GM12878 (cell line): ENCODE measurements at regions not wholly inside any gene's neighbourhood (a gene's known extent, or its start where the extent isn't known, plus 50 kb on each side); places are given as distances from the start of the nearest gene placed in this dataset.

Experiments used
- ATAC-seq: fragments of 200-7000 bp; cut with Tn5 transposase; 3 replicates; pipeline ENCODE4 v1.9.1; 2020; ENCODE audit warnings: mild to moderate bottlenecking, moderate library complexity
- BruUV-seq: library from RNA; stranded (reverse); fragments of 400-500 nt; replicated peaks from 2 replicates; lab custom pipeline; 2021; lab: Mats Ljungman, UMichigan
- CTCF ChIA-PET: fragments of 300-600 bp; sonication (Branson Sonifier 250); formaldehyde crosslinking; extraction: SDS; loops from one replicate; lab custom pipeline; 2021; ENCODE audit warnings: inconsistent platforms; lab: Yijun Ruan, JAX
- POLR2A ChIA-PET: fragments of 350-600 bp; formaldehyde crosslinking; extraction: SDS; loops from one replicate; lab custom pipeline; 2021; ENCODE audit warnings: inconsistent platforms; lab: Charles Lee
- RAD21 ChIA-PET: fragments of 300-600 bp; sonication (Branson Sonifier 250); formaldehyde crosslinking; loops from one replicate; lab custom pipeline; 2023; ENCODE audit warnings: antibody characterized with exemption; ENCODE audit not compliant: unreplicated experiment; lab: Charles Lee
- SMC1A ChIA-PET: fragments of 300-600 bp; sonication (Branson Sonifier 250); formaldehyde crosslinking; loops from one replicate; lab custom pipeline; 2023; ENCODE audit not compliant: unreplicated experiment, uncharacterized antibody; lab: Charles Lee
- DNase-seq: peaks from one replicate; pipeline ENCODE4 v3.0.0-alpha.2; 2011; ENCODE audit warnings: low read depth, low spot score
- FAIRE-seq: peaks from 3 replicates; lab custom pipeline; 2011; peaks lifted over from hg19 to GRCh38; lab: Jason Lieb, UNC
- H2AFZ ChIP-seq: 2 replicates; pipeline ENCODE4 v1.6.0; 2011; ENCODE audit warnings: low read depth, low read length, control low read depth; ENCODE audit not compliant: control insufficient read depth
- H3K27ac ChIP-seq: 2 replicates; pipeline ENCODE4 v1.5.1; 2011; ENCODE audit warnings: control low read depth; ENCODE audit not compliant: control insufficient read depth, insufficient read depth
- H3K27me3 ChIP-seq, 2 experiments: replicated peaks in 1 of 2; 2 replicates each; pipeline versions ENCODE4 v1.6.0 to v1.6.1; 2011; ENCODE audit warnings: low read length in 1 of 2; ENCODE audit not compliant: control insufficient read depth in 2 of 2, insufficient read depth in 2 of 2
- H3K36me3 ChIP-seq, 2 experiments: 2 replicates each; pipeline ENCODE4 v1.5.1; 2011; ENCODE audit warnings: low read length in 1 of 2; ENCODE audit not compliant: control insufficient read depth in 2 of 2, insufficient read depth in 2 of 2
- H3K4me1 ChIP-seq: 2 replicates; pipeline ENCODE4 v1.6.1; 2011; ENCODE audit warnings: mild to moderate bottlenecking, low read length, moderate library complexity, mixed read lengths; ENCODE audit not compliant: control insufficient read depth, insufficient read depth
- H3K4me2 ChIP-seq: 2 replicates; pipeline ENCODE4 v1.6.0; 2011; ENCODE audit warnings: control low read depth; ENCODE audit not compliant: control insufficient read depth, insufficient read depth
- H3K4me3 ChIP-seq: fragments of 200-600 bp; sonication (generic); 2 replicates; pipeline ENCODE4 v1.5.1; 2016
- H3K79me2 ChIP-seq: 2 replicates; pipeline ENCODE4 v1.6.0; 2011; ENCODE audit warnings: low read length; ENCODE audit not compliant: control insufficient read depth, insufficient read depth
- H3K9ac ChIP-seq: 2 replicates; pipeline ENCODE4 v1.8.0; 2011; ENCODE audit warnings: low read length, control low read depth, mixed read lengths; ENCODE audit not compliant: control insufficient read depth, insufficient read depth
- H3K9me3 ChIP-seq: replicated peaks from 3 replicates; pipeline ENCODE4 v1.5.1; 2011; ENCODE audit warnings: mild to moderate bottlenecking, low read length; ENCODE audit not compliant: control insufficient read depth, insufficient read depth
- H4K20me1 ChIP-seq: 2 replicates; pipeline ENCODE4 v1.6.0; 2011; ENCODE audit not compliant: control insufficient read depth, insufficient read depth
- BCL11A ChIP-seq: IDR thresholded peaks from 2 replicates; pipeline ENCODE4 v1.6.1; 2011; ENCODE audit warnings: low read depth, low read length
- CHD1 ChIP-seq: IDR thresholded peaks from 2 replicates; pipeline ENCODE4 v1.6.1; 2012; ENCODE audit warnings: low read depth, low read length, improper control_type of control experiment
- EZH2 ChIP-seq: IDR thresholded peaks from 2 replicates; pipeline ENCODE4 v1.6.1; 2012; ENCODE audit warnings: low read depth, mild to moderate bottlenecking, control low read depth, inconsistent platforms, low read length, borderline replicate concordance; ENCODE audit not compliant: control insufficient read depth
- JUNB ChIP-seq: IDR thresholded peaks from 2 replicates; pipeline ENCODE4 v1.6.1; 2016; ENCODE audit warnings: antibody characterized with exemption, mild to moderate bottlenecking
- JUND ChIP-seq: IDR thresholded peaks from 2 replicates; pipeline ENCODE4 v1.6.1; 2012; ENCODE audit warnings: low read depth, mild to moderate bottlenecking, low read length, improper control_type of control experiment, moderate library complexity
- MYB ChIP-seq: fragments of 150-350 bp; IDR thresholded peaks from 2 replicates; pipeline ENCODE4 v1.6.1; 2014; ENCODE audit warnings: mild to moderate bottlenecking, low read depth, low read length, borderline replicate concordance
- NFYB ChIP-seq: IDR thresholded peaks from 2 replicates; pipeline ENCODE4 v1.6.1; 2011; ENCODE audit warnings: low read depth, mild to moderate bottlenecking, low read length, improper control_type of control experiment, moderate library complexity; ENCODE audit not compliant: insufficient read depth
- NRF1 ChIP-seq: conservative IDR thresholded peaks from 2 replicates; pipeline ENCODE4 v1.6.1; 2011; ENCODE audit warnings: mild to moderate bottlenecking, low read depth, low read length, improper control_type of control experiment
- PML ChIP-seq: IDR thresholded peaks from 2 replicates; pipeline ENCODE4 v1.6.1; 2012; ENCODE audit warnings: low read length, inconsistent platforms
- SRF ChIP-seq, 2 experiments: IDR thresholded peaks; 2 replicates each; pipeline ENCODE4 v1.6.1; 2011; ENCODE audit warnings: low read depth in 2 of 2, low read length in 2 of 2, mild to moderate bottlenecking in 1 of 2, moderate library complexity in 1 of 2
- SUZ12 ChIP-seq: fragments of 200-600 bp; sonication (generic); IDR thresholded peaks from one replicate; pipeline ENCODE4 v1.6.1; 2018; ENCODE audit warnings: antibody characterized with exemption, mild to moderate bottlenecking; ENCODE audit not compliant: unreplicated experiment
- TBL1XR1 ChIP-seq: IDR thresholded peaks from 2 replicates; pipeline ENCODE4 v1.6.1; 2012; ENCODE audit warnings: low read depth, low read length, improper control_type of control experiment
- ZBED1 ChIP-seq: IDR thresholded peaks from 2 replicates; pipeline ENCODE4 v1.6.1; 2016; ENCODE audit warnings: borderline replicate concordance
- ZNF384 ChIP-seq: IDR thresholded peaks from 2 replicates; pipeline ENCODE4 v1.6.1; 2012; ENCODE audit warnings: low read depth, mild to moderate bottlenecking, low read length, improper control_type of control experiment, borderline replicate concordance
- WGBS: methylation state at CpG from one replicate; pipeline ENCODE4 v1.1.6; 2016; ENCODE audit warnings: low lambda C conversion rate; ENCODE audit not compliant: insufficient replicate concordance, insufficient coverage; ENCODE audit errors: missing lambda C conversion rate; 5-methylcytosine and 5-hydroxymethylcytosine counted together
- in situ Hi-C: fragments of 300-500 bp; cut with MboI; formaldehyde crosslinking; loops from 9 replicates; pipeline ENCODE4 v1.14.3; 2018; ENCODE audit warnings: mixed read lengths
- intact Hi-C: fragments of 100-400 bp; cut with micrococcal nuclease; formaldehyde crosslinking; loops from one replicate; pipeline ENCODE4 v1.14.2; 2022; ENCODE audit not compliant: unreplicated experiment
- TF ChIP-seq, protein P1 (sequence below): IDR thresholded peaks from 2 replicates; pipeline ENCODE4 v1.6.1; 2011; ENCODE audit warnings: mild to moderate bottlenecking, low read depth, low read length, moderate library complexity; ENCODE audit not compliant: insufficient replicate concordance
- TF ChIP-seq, protein P2 (sequence below): IDR thresholded peaks from 2 replicates; pipeline ENCODE4 v1.6.1; 2012; ENCODE audit warnings: low read depth, low read length, improper control_type of control experiment

DNA sequence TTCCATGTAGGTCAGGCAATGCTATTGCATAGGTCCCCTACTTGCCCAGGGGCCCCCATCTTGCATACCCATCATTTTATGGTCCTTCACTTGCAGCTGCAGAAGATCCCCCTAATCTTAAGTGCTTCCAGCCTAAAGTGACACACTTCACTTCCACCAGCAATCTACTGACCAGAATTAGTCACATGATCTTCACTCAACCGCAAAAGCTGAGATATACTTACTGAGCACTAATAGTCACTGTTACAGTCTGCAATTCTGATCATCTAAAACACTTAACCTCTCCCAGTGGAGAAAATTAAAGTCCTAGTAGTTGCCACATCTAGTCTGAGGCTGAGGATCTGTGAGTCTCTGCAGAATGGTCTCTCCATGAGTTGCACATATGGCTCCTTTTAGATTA lies 82.1 kb downstream of the AREG start:
- Histone ChIP-seq H4K20me1 (no peaks in the 10 kb centered on the region), H3K4me1 (no peaks in the 10 kb centered on the region), H3K79me2 (no peaks in the 10 kb centered on the region), H2AFZ (no peak overlapping the region), H3K4me3 (no peak overlapping the region), H3K9ac (no peak overlapping the region)
- FAIRE-seq (no peak), DNase-seq (no peak)
- 11% methylated on average over 1 of the region's 1 CpG for WGBS
- CTCF ChIA-PET = no interaction called here
- RAD21 ChIA-PET = no interaction called here
- TF ChIP-seq MYB (no peak), TBL1XR1 (no peak), SUZ12 (no peak), JUND (no peak), NRF1 (no peak), JUNB (no peak)
- TF ChIP-seq, all 136 proteins: peak for 0
- Histone ChIP-seq H3K4me2 (no peak overlapping the region), H3K9me3 (no peaks in the 10 kb centered on the region), H3K27ac (no peak overlapping the region), H3K27me3 (no peaks in the 10 kb centered on the region), H3K36me3 (no peaks in the 10 kb centered on the region)
- ATAC-seq = no peak
- ChIA-PET SMC1A (no interaction called here), POLR2A (no interaction called here)
- no TSS peak for BruUV-seq
- intact Hi-C loops (no loop called here), in situ Hi-C loops (no loop called here)

DNA sequence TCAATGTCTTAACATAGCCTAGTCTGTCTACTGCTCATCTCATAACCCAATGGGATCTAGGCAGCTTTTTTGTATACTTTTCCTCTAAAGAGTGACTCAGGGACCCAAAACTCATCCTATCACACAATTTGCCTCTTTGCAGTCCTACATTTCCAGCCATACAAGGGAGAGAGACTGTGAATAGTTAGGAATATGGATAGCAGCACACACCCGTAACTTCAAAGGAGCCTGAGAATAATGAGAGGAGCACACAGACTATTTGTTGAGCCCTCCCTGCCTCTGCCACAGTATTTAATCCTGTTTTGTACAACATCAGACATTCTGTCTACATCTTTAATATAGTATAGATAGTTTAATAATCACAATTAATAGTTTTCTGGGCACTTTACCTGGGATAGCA lies 83.2 kb downstream of the AREG start:
- no peak overlapping the region for H3K4me3 ChIP-seq
- intact Hi-C loops = no loop called here
- TF ChIP-seq CHD1 (no peak), ZNF384 (no peak), ZBED1 (no peak), EZH2 (no peak), PML (no peak), JUNB (no peak), SRF (IDR thresholded peaks at IDR 0.05; ENCODE audit: low read depth in 2 of 2, low read length in 2 of 2) (no peak), BCL11A (no peak), NFYB (no peak)
- TF ChIP-seq, protein P1, sequence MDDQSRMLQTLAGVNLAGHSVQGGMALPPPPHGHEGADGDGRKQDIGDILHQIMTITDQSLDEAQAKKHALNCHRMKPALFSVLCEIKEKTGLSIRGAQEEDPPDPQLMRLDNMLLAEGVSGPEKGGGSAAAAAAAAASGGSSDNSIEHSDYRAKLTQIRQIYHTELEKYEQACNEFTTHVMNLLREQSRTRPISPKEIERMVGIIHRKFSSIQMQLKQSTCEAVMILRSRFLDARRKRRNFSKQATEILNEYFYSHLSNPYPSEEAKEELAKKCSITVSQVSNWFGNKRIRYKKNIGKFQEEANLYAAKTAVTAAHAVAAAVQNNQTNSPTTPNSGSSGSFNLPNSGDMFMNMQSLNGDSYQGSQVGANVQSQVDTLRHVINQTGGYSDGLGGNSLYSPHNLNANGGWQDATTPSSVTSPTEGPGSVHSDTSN = no peak
- TF ChIP-seq, protein P2, sequence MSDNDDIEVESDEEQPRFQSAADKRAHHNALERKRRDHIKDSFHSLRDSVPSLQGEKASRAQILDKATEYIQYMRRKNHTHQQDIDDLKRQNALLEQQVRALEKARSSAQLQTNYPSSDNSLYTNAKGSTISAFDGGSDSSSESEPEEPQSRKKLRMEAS = no peak

More for the DNA sequence above, 83.2 kb downstream of the AREG start:
- Histone ChIP-seq H3K9ac (no peak overlapping the region), H2AFZ (no peak overlapping the region), H3K27me3 (no peaks in the 10 kb centered on the region), H3K36me3 (no peaks in the 10 kb centered on the region), H4K20me1 (no peaks in the 10 kb centered on the region), H3K9me3 (no peaks in the 10 kb centered on the region), H3K79me2 (no peaks in the 10 kb centered on the region), H3K27ac (no peak overlapping the region), H3K4me2 (no peak overlapping the region), H3K4me1 (no peaks in the 10 kb centered on the region)
- FAIRE-seq = no peak
- DNase-seq = no peak
- CTCF ChIA-PET = interaction anchor here (0.6 to 2.0 kb wide), 3 partner anchors 11 to 158 kb away, joined by 3 to 6 read pairs (median 4); no protein-coding TSS in a partner anchor
- POLR2A ChIA-PET = no interaction called here
- in situ Hi-C loops = no loop called here
- SMC1A ChIA-PET = no interaction called here
- BruUV-seq = no TSS peak
- no peak for ATAC-seq
- 0% methylated on average over 1 of the region's 1 CpG for WGBS
- RAD21 ChIA-PET = interaction anchor here (1.0 kb wide), 1 partner anchor 150 kb away, joined by 3 read pairs; no protein-coding TSS in a partner anchor
